Glomerular endothelial cell (primary cell): ENCODE measurements at regions not wholly inside any gene's neighbourhood (a gene's known extent, or its start where the extent isn't known, plus 50 kb on each side); places are given as distances from the start of the nearest gene placed in this dataset.
"Not testable (repeated sequence)": the region's sequence is repeated elsewhere in the genome, so short reads cannot be mapped to it uniquely, and the experiment has no call there.

Experiments used
- DNase-seq: peaks from one replicate; pipeline ENCODE4 v3.0.0-alpha.2; 2011; ENCODE audit warnings: low read depth, low spot score; ENCODE audit errors: extremely low read depth

GRCh38 chr2:195572895-195573683 lies 83.9 kb upstream of the SLC39A10 start:
- DNase-seq = no peak

- no peak for DNase-seq
Measured at GRCh38 chr2:195570329-195570728, 86.7 kb upstream of the SLC39A10 start.

DNA sequence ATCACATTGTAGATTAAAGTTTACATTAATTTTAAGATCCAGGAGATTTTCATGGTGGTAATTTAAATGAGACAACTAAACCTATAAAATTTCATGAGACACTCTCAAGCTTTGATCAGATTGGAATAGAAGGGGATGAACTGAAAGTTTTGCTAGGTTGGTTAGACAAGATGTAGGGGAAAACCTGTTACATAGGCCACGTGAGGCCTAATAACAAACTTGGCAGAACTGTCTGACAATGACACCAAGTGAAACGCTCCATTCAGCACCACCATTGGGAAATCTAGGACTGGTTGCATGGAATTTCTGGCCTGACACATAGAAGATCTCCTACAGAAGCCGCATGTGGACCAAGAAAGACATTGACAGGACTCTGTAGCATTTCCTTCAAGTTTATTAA lies 87.8 kb upstream of the SLC39A10 start:
- DNase-seq = no peak

GRCh38 chr2:195564625-195565135 lies 92.3 kb upstream of the SLC39A10 start:
- not testable (repeated sequence) for DNase-seq

- no peak for DNase-seq
Measured at GRCh38 chr2:195563857-195564512, 93.0 kb upstream of the SLC39A10 start.

GRCh38 chr2:195562570-195563566 lies 94.2 kb upstream of the SLC39A10 start:
- DNase-seq = no peak

GRCh38 chr2:195561116-195561921 lies 95.7 kb upstream of the SLC39A10 start:
- DNase-seq = no peak

DNA sequence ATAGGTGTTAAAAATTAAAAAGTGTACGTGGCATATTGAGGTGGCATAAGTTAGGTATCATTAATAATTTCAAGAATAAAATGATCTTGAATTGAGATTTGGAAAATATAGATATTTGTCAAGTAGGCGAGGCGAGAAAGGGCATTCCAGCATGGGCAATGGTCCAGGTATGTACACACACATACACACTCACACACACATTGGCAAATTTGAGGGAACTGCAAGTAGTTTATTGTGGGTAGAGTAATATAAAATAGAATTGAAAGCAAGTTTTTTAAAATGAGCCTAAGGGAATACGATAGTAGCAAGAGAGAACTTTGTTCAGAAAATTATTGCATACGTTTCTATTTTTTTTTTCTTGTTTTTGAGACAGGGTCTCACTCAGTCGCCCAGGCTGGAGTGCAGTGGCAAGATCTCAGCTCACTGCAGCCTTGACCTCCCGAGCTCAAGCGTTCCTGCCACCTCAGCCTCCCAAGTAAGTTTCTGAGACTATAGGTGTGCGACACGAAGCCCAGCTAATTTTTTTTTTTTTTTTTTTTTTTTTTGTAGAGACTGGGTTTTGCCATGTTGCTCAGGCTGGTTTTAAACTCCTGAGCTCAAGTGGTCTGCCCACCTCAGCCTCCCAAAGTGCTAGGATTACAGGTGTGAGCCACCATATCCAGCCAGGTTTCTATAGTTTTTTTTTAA lies 96.7 kb upstream of the SLC39A10 start:
- DNase-seq = no peak

DNA sequence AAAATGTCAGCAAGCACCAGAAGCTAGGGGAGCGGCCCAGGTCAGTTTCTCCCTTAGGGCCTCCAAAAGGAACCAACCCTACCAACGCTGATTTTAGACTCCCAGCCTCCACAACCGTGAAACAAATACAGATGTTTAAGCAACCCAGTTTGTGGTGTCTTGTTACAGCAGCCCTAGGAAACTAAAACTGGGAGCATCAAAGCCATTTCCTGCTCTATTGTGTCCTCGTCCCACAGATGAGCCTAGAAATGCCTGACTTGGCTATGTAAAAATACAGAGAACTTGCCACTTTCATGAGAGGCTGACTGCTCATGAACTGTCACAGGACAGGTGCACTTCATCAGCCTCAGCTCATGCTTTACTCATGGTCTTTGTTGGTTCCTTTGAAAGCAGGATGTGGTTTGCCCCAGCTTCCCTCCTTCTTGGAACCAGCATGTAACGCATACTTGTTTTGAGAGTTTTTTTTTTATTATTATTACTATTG lies 97.6 kb upstream of the SLC39A10 start:
- no peak for DNase-seq

GRCh38 chr2:195555971-195556370 lies 101.1 kb upstream of the SLC39A10 start:
- DNase-seq = no peak

GRCh38 chr2:195552581-195552980 lies 104.4 kb upstream of the SLC39A10 start:
- no peak for DNase-seq

- no peak for DNase-seq
Measured at GRCh38 chr2:195548198-195548940, 108.7 kb upstream of the SLC39A10 start.

- not testable (repeated sequence) for DNase-seq
Measured at GRCh38 chr2:195547268-195547840, 109.7 kb upstream of the SLC39A10 start.

DNA sequence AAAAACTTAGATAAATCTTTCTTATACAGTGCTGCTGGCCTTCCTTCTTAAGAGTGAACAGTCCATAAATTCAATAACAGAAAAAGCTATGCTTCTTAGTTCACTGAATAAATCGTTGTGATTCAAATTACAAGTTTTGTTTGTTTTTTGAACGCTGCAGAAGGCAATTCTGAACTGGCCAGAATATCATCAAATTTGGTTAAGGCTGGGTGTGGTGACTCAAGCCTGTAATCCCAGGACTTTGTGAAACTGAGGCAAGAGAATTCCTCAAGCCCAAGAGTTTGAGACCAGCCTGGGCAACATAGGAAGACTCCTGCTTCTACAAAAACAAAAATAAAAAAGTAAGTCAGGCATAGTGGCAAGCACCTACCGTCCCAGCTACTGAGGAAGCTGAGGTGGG lies 111.2 kb upstream of the SLC39A10 start:
- no peak for DNase-seq

GRCh38 chr2:195543902-195544894 lies 112.8 kb upstream of the SLC39A10 start:
- DNase-seq = peak; percentile 20

DNA sequence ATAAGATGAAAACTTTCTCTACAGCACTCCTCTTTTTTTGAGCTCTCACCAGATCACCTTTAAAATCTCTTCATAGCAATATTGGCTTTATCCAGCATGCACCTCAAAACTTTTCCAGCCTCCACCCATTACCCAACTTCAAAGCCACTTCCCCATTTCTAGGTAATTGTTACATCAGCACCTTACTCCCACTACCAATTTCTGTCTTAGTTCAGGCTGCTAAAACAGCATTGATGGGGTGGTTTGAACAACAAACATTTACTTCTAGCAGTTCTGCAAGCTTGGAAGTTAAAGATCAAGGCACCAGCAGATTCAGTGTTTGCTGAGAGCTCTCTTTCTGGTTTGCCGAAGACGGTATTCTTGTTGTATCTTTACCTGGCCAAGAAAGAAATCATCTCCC lies 114.0 kb upstream of the SLC39A10 start:
- no peak for DNase-seq

DNA sequence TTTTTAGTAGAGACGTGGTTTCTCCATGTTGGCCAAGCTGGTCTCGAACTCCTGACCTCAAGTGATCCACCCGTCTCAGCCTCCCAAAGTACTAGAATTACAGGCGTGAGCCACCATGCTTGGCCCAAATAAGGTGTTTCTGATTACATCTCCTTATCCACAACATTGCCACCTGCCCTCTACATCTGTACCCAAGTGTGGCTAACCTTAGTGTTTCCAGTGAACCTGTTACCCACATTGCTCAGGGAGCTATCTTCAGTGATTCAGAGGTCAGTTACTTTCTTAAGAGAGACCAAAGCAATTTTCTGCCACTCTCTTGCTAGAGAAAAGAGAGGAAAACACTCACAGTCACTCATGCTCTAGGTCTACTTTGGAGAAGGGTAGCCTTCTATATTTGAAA lies 115.0 kb upstream of the SLC39A10 start:
- no peak for DNase-seq
